H1 (cell line): ENCODE measurements at regions not wholly inside any gene's neighbourhood (a gene's known extent, or its start where the extent isn't known, plus 50 kb on each side); places are given as distances from the start of the nearest gene placed in this dataset.

ENCODE experiments used
- BRCA1 ChIP-seq: IDR thresholded peaks from 2 replicates; pipeline ENCODE4 v1.6.1; 2012; ENCODE audit warnings: low read depth, low read length, improper control_type of control experiment
- GABPA ChIP-seq: IDR thresholded peaks from 2 replicates; pipeline ENCODE4 v1.6.1; 2011; ENCODE audit warnings: mild to moderate bottlenecking, low read length, moderate library complexity, borderline replicate concordance; ENCODE audit not compliant: insufficient read depth
- JUN ChIP-seq: IDR thresholded peaks from 2 replicates; pipeline ENCODE4 v1.6.1; 2011; ENCODE audit warnings: low read depth, mild to moderate bottlenecking, improper control_type of control experiment, low read length
- KDM4A ChIP-seq: IDR thresholded peaks from one replicate; pipeline ENCODE4 v1.7.1; 2012; ENCODE audit warnings: low read depth, mild to moderate bottlenecking, moderate library complexity, low read length, inconsistent platforms; ENCODE audit not compliant: severe bottlenecking
- KDM5A ChIP-seq: fragments of 200-600 bp; IDR thresholded peaks from 2 replicates; pipeline ENCODE4 v1.7.1; 2012; ENCODE audit warnings: mild to moderate bottlenecking, low read length, inconsistent platforms, mixed read lengths
- TF ChIP-seq, protein P1 (sequence below): IDR thresholded peaks from 2 replicates; pipeline ENCODE4 v1.6.1; 2011; ENCODE audit warnings: low read length, improper control_type of control experiment

DNA sequence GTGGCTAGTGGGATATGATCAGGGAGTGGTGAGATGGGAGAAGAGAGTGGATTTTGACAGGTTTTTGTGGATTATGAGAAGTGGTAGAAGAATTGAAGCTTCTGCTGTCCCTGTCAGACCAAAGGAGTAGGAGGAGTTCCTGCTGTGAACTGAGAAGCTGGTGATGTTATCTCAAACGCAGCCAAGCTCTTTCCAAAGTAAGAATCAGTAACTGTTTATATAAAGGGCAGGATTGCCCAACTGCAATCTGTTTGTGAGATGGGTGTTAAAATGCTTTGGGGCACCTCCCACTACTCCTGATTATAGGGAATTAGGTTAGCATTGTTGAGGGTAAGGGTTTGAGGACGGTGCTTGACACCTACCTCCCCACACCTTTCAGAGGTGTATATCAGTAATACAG, 60.5 kb upstream of the USP25 start:
- TF ChIP-seq KDM4A (no peak), JUN (no peak), GABPA (no peak), KDM5A (no peak), BRCA1 (no peak)
- TF ChIP-seq, protein P1, sequence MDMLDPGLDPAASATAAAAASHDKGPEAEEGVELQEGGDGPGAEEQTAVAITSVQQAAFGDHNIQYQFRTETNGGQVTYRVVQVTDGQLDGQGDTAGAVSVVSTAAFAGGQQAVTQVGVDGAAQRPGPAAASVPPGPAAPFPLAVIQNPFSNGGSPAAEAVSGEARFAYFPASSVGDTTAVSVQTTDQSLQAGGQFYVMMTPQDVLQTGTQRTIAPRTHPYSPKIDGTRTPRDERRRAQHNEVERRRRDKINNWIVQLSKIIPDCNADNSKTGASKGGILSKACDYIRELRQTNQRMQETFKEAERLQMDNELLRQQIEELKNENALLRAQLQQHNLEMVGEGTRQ: no peak
